ENCODE measurements at regions not wholly inside any gene's neighbourhood (a gene's known extent, or its start where the extent isn't known, plus 50 kb on each side); places are given as distances from the start of the nearest gene placed in this dataset.

- TF ChIP-seq TAF1 (IDR thresholded peaks at IDR 0.05; ENCODE audit: borderline replicate concordance, insufficient read depth, low read length), result no peak
- no peak for TF ChIP-seq FOXP2 (optimal IDR thresholded peaks at IDR 0.05; ENCODE audit: borderline replicate concordance, extremely low read depth, extremely low read length, insufficient read depth)
- no peak for TF ChIP-seq SIN3A (IDR thresholded peaks at IDR 0.05; ENCODE audit: borderline replicate concordance, insufficient read depth, low read length)
- no peak for TF ChIP-seq REST (IDR thresholded peaks at IDR 0.05; ENCODE audit: insufficient read depth in 1 of 2, low read depth in 2 of 2, low read length in 2 of 2)
- no peak for TF ChIP-seq POLR2AphosphoS5 (IDR thresholded peaks at IDR 0.05; ENCODE audit: low read depth, low read length)
Measured at GRCh38 chr2:120964819-120965218, 229.2 kb downstream of the GLI2 start.

DNA sequence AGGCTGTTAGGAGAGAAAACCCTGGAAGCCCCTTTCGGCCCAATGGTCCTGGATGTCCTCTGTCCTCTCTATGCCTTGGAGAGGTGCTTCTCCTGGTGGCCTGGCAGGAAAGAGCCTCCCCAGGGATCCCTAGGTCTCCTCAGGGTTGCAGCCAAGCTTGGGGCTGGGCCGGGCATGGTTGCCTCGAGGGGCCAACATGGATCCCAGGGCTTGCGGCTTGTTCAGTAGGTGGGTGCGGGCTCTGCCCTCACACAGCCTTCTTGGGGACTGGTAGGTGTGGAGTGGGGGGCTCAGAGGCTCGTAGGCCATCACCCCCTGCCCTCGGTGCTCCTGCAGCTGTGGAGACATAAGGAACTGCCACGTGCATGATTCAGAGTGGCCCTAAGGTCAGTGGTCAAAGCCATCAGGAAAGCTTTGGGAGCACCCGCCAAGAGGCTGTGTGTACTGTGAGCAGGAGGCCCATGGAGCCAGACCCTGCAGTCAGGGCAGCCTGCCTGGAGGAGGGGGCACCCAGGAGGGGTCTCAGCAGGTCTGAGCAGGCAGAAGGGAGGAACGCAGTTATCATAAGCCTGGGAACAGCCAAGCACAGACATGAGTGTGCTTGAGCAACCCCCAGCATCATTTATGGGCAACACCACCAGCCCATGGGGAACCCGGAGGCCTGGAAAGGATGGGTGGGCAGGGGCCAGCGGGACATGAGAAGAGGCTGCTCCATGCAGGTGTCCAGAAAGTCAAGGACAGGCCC is 231.0 kb downstream of the GLI2 start:
- TF ChIP-seq POLR2AphosphoS5 (IDR thresholded peaks at IDR 0.05; ENCODE audit: low read depth, low read length) (no peak), FOXP2 (optimal IDR thresholded peaks at IDR 0.05; ENCODE audit: borderline replicate concordance, extremely low read depth, extremely low read length, insufficient read depth) (no peak)

GRCh38 chr2:120968307-120969015 is 232.8 kb downstream of the GLI2 start:
- TF ChIP-seq POLR2AphosphoS5 (IDR thresholded peaks at IDR 0.05; ENCODE audit: low read depth, low read length) (no peak), SIN3A (IDR thresholded peaks at IDR 0.05; ENCODE audit: borderline replicate concordance, insufficient read depth, low read length) (no peak), FOXP2 (optimal IDR thresholded peaks at IDR 0.05; ENCODE audit: borderline replicate concordance, extremely low read depth, extremely low read length, insufficient read depth) (no peak), REST (IDR thresholded peaks at IDR 0.05; ENCODE audit: insufficient read depth in 1 of 2, low read depth in 2 of 2, low read length in 2 of 2) (no peak), TAF1 (IDR thresholded peaks at IDR 0.05; ENCODE audit: borderline replicate concordance, insufficient read depth, low read length) (no peak)

DNA sequence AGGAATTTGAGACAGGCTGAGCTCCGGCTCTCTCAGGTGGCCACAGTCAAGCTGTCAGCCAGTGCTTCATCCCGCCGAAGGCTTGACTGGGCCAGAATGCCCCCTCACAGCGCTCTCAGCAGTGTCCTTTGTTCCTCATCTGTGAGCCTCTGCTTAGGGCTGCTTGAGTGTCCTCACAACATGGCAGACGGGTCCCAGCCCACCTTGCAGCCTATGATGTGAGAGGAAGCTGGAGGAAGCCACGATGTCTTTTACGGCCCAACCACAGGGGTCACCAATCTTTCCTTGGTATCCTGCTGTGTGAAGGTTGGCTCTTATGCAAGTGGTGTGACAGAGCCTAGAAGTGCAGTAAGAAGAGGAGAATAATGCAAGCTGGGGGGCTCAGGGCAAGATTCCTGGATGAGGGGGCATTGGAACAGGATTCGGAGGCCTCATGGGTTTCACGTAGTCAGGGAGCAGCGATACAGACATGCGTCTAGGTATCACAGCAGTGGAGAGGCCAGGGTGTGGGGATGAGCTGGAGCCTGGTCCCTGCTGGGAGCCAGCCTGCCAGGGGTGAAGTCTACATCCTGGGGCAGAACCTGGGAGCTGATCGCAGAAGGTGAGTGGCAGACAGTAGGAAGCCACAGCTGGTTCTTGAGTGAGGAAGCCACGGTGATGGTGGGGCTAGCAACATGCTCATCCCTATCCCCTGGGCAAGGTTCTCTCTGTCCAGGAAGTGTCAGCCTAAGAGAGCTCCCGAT is 234.1 kb downstream of the GLI2 start:
- no peak for TF ChIP-seq POLR2AphosphoS5 (IDR thresholded peaks at IDR 0.05; ENCODE audit: low read depth, low read length)
- TF ChIP-seq TAF1 (IDR thresholded peaks at IDR 0.05; ENCODE audit: borderline replicate concordance, insufficient read depth, low read length), result no peak
- TF ChIP-seq SIN3A (IDR thresholded peaks at IDR 0.05; ENCODE audit: borderline replicate concordance, insufficient read depth, low read length), result no peak
- no peak for TF ChIP-seq FOXP2 (optimal IDR thresholded peaks at IDR 0.05; ENCODE audit: borderline replicate concordance, extremely low read depth, extremely low read length, insufficient read depth)
- TF ChIP-seq REST (IDR thresholded peaks at IDR 0.05; ENCODE audit: insufficient read depth in 1 of 2, low read depth in 2 of 2, low read length in 2 of 2), result no peak

DNA sequence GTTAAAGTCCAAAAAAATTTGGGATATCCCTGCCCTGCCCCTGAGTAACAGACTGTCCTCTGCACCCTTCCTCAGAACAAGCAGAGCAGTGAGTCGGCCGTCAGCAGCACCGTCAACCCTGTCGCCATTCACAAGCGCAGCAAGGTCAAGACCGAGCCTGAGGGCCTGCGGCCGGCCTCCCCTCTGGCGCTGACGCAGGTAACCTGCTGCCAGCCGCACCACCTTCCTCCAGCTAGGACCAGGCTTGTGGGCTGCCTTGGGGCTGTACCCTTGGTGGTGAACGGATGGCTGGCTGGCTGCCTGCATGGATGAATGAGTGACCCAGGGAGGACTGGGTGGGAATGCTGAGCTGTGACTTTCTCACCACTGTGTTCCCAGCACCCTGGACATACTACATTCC is 236.2 kb downstream of the GLI2 start:
- TF ChIP-seq TAF1 (IDR thresholded peaks at IDR 0.05; ENCODE audit: borderline replicate concordance, insufficient read depth, low read length) (no peak), FOXP2 (optimal IDR thresholded peaks at IDR 0.05; ENCODE audit: borderline replicate concordance, extremely low read depth, extremely low read length, insufficient read depth) (no peak), POLR2AphosphoS5 (IDR thresholded peaks at IDR 0.05; ENCODE audit: low read depth, low read length) (no peak), REST (IDR thresholded peaks at IDR 0.05; ENCODE audit: insufficient read depth in 1 of 2, low read depth in 2 of 2, low read length in 2 of 2) (no peak), SIN3A (IDR thresholded peaks at IDR 0.05; ENCODE audit: borderline replicate concordance, insufficient read depth, low read length) (no peak)
